ENCODE measurements at regions not wholly inside any gene's neighbourhood (a gene's known extent, or its start where the extent isn't known, plus 50 kb on each side); places are given as distances from the start of the nearest gene placed in this dataset.

- Histone ChIP-seq H3F3A (ENCODE audit: insufficient read depth, low read length, poor library complexity, severe bottlenecking) (no peaks in the 10 kb centered on the region), H3K4me2 (ENCODE audit: low read length) (no peak overlapping the region), H4K20me1 (ENCODE audit: insufficient read depth) (no peaks in the 10 kb centered on the region), H3K9ac (ENCODE audit: low read length) (no peak overlapping the region), H3K27me3 (ENCODE audit: insufficient read depth, low read depth, low read length) (no peaks in the 10 kb centered on the region), H3K36me3 (ENCODE audit: insufficient read depth, low read length) (no peaks in the 10 kb centered on the region), H3K4me3 (ENCODE audit: low read length) (no peak overlapping the region), H3K9me2 (ENCODE audit: insufficient read depth, low read length) (no peaks in the 10 kb centered on the region), H3K9me3 (ENCODE audit: low read length) (no peaks in the 10 kb centered on the region), H3K79me2 (replicated peaks; ENCODE audit: insufficient read depth, low read length) (no peaks in the 10 kb centered on the region), H3K27ac (ENCODE audit: low read length) (no peak overlapping the region), H2AFZ (ENCODE audit: low read depth, low read length) (no peak overlapping the region)
- TF ChIP-seq SMC3 (conservative IDR thresholded peaks at IDR 0.05; ENCODE audit: poor library complexity) (no peak), RAD21 (conservative IDR thresholded peaks at IDR 0.05) (no peak), EZH2 (IDR thresholded peaks at IDR 0.05; ENCODE audit: borderline replicate concordance, insufficient read depth, low read length, poor library complexity, severe bottlenecking) (no peak), REST (IDR thresholded peaks at IDR 0.05; ENCODE audit: borderline replicate concordance) (no peak), TAF1 (IDR thresholded peaks at IDR 0.05; ENCODE audit: low read depth) (no peak), EP300 (conservative IDR thresholded peaks at IDR 0.05; ENCODE audit: poor library complexity, severe bottlenecking) (no peak), CTCF (IDR thresholded peaks at IDR 0.05; ENCODE audit: poor library complexity, severe bottlenecking) (no peak), POLR2AphosphoS5 (IDR thresholded peaks at IDR 0.05) (no peak), MXI1 (conservative IDR thresholded peaks at IDR 0.05; ENCODE audit: poor library complexity, severe bottlenecking) (no peak)
Observed at GRCh38 chr1:170866646-170867045, 68.7 kb upstream of the MROH9 start.

DNA sequence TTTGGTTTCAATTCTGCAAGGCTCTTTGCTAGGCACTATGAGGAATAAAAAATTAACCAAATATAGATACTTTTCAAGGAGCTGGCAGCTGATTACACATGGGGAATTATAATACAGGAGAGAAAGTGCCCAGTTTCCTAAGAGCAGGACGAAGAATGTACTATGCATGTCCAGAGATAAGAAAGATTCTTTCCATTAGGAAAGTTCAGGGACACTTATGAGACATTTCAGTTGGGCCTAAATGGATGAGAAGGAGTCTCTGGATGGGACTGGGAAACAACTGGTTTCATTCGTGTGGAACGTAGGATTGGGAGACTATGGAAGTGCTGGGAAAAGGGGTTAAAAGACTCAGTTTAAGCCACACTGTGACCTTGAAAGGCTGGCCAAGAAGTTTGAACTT is 63.5 kb upstream of the MROH9 start:
- Histone ChIP-seq H3K79me2 (replicated peaks; ENCODE audit: insufficient read depth, low read length) (no peaks in the 10 kb centered on the region), H3F3A (ENCODE audit: insufficient read depth, low read length, poor library complexity, severe bottlenecking) (no peaks in the 10 kb centered on the region), H3K9me2 (ENCODE audit: insufficient read depth, low read length) (no peaks in the 10 kb centered on the region), H3K4me3 (ENCODE audit: low read length) (no peak overlapping the region), H3K27me3 (ENCODE audit: insufficient read depth, low read depth, low read length) (no peaks in the 10 kb centered on the region), H3K27ac (ENCODE audit: low read length) (no peak overlapping the region), H3K9ac (ENCODE audit: low read length) (no peak overlapping the region), H3K4me2 (ENCODE audit: low read length) (no peak overlapping the region), H2AFZ (ENCODE audit: low read depth, low read length) (no peak overlapping the region), H4K20me1 (ENCODE audit: insufficient read depth) (no peaks in the 10 kb centered on the region), H3K36me3 (ENCODE audit: insufficient read depth, low read length) (no peaks in the 10 kb centered on the region), H3K9me3 (ENCODE audit: low read length) (no peaks in the 10 kb centered on the region)
- TF ChIP-seq EZH2 (IDR thresholded peaks at IDR 0.05; ENCODE audit: borderline replicate concordance, insufficient read depth, low read length, poor library complexity, severe bottlenecking) (no peak), MXI1 (conservative IDR thresholded peaks at IDR 0.05; ENCODE audit: poor library complexity, severe bottlenecking) (no peak), EP300 (conservative IDR thresholded peaks at IDR 0.05; ENCODE audit: poor library complexity, severe bottlenecking) (no peak), CTCF (IDR thresholded peaks at IDR 0.05; ENCODE audit: poor library complexity, severe bottlenecking) (no peak), POLR2AphosphoS5 (IDR thresholded peaks at IDR 0.05) (no peak)

Data from neural cell (in vitro differentiated cells).